Peyer's patch (tissue), 4 donors: ENCODE measurements at regions not wholly inside any gene's neighbourhood (a gene's known extent, or its start where the extent isn't known, plus 50 kb on each side); places are given as distances from the start of the nearest gene placed in this dataset.

ENCODE experiments used
- DNase-seq, 3 donors: peaks; one replicate each; pipeline ENCODE4 v3.0.0-alpha.2; 2017 to 2019
- H3K27ac ChIP-seq, 4 donors: fragments of 200-600 bp; sonication (generic); one replicate each; pipeline ENCODE4 v1.5.1; 2016 to 2019
- H3K27me3 ChIP-seq, 2 donors: fragments of 200-600 bp; sonication (generic); one replicate each; pipeline ENCODE4 v1.5.1; 2019
- H3K36me3 ChIP-seq, 3 donors: fragments of 200-600 bp; sonication (generic); one replicate each; pipeline ENCODE4 v1.5.1; 2016 to 2019
- H3K4me1 ChIP-seq, 4 donors: fragments of 200-600 bp; sonication (generic); one replicate each; pipeline ENCODE4 v1.5.1; 2016 to 2019
- H3K4me3 ChIP-seq, 4 donors: fragments of 200-600 bp; sonication (generic); 1 replicate in 3 of 4; 2 replicates in 1 of 4; pipeline ENCODE4 v1.5.1; 2016 to 2019; ENCODE audit warnings: mild to moderate bottlenecking in 1 of 4
- H3K9me3 ChIP-seq, 4 donors: fragments of 200-600 bp; sonication (generic); one replicate each; pipeline ENCODE4 v1.5.1; 2016 to 2019; ENCODE audit warnings: mild to moderate bottlenecking in 1 of 4
- POLR2A ChIP-seq, 2 donors: fragments of 450-650 bp; IDR thresholded peaks; one replicate each; pipeline ENCODE4 v1.5.1; 2017; ENCODE audit warnings: antibody characterized with exemption in 2 of 2, mild to moderate bottlenecking in 2 of 2, moderate library complexity in 2 of 2
- TF ChIP-seq, protein P1 (sequence below), 6 experiments: fragments of 450-650 bp in 4 of 6; fragments of 200-600 bp in 2 of 6; sonication (generic) in 1 of 6; IDR thresholded peaks; one replicate each; pipeline ENCODE4 v1.5.1; 2017 to 2019; ENCODE audit warnings: antibody characterized with exemption in 6 of 6, mild to moderate bottlenecking in 3 of 6, moderate library complexity in 1 of 6

DNA sequence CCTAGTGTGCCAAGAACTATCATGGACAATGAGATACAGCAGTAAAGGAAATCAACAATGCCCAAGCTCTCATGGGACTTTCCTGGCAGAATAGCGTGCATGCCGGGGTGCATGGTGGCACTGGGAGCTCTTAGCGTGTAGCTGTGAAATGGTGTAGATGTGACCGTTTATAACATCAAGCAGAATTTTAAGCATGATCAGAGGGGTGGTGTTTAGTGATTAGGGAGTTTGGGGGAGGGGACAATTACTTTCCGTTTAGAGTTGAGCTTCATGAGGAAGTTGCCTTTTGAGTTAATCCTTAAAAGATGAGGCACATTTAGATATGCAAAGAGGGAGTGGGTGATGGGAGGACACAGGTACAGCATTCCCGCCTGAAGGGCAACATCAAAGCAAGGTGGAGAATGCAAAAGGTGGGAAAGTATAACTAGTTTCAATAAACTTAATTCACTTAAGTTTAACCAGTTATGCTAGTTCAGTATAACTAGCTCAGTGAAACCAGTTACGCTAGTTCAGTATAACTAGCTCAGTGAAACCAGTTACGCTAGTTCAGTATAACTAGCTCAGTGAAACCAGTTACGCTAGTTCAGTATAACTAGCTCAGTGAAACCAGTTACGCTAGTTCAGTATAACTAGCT lies 661.6 kb downstream of the QKI start:
- Histone ChIP-seq H3K27ac (no peak overlapping the region), H3K9me3 (no peaks in the 10 kb centered on the region), H3K27me3 (no peaks in the 10 kb centered on the region), H3K4me1 (no peaks in the 10 kb centered on the region), H3K4me3 (no peak overlapping the region), H3K36me3 (no peaks in the 10 kb centered on the region)
- TF ChIP-seq, protein P1, sequence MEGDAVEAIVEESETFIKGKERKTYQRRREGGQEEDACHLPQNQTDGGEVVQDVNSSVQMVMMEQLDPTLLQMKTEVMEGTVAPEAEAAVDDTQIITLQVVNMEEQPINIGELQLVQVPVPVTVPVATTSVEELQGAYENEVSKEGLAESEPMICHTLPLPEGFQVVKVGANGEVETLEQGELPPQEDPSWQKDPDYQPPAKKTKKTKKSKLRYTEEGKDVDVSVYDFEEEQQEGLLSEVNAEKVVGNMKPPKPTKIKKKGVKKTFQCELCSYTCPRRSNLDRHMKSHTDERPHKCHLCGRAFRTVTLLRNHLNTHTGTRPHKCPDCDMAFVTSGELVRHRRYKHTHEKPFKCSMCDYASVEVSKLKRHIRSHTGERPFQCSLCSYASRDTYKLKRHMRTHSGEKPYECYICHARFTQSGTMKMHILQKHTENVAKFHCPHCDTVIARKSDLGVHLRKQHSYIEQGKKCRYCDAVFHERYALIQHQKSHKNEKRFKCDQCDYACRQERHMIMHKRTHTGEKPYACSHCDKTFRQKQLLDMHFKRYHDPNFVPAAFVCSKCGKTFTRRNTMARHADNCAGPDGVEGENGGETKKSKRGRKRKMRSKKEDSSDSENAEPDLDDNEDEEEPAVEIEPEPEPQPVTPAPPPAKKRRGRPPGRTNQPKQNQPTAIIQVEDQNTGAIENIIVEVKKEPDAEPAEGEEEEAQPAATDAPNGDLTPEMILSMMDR (IDR thresholded peaks at IDR 0.05): no peak
- TF ChIP-seq POLR2A (IDR thresholded peaks at IDR 0.05): no peak
- DNase-seq: no peak

DNA sequence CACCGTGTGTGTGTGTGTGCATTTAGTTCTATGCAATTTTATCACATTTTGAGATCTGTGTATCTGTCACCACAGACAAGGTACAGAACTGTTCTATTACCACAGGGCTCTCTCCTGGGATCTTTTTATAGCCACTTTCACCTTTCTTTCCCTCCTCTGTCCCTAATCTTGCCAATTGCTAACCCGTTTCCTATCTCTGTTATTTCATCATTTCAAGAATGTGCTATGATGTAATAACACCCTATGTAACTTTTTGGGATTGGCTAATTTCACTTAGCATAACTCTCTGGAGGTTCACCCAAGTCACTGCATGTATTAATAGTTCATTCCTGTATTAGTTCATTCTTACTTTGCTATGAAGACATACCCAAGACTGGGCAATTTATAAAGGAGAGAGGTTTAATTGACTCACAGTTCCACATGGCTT lies 657.7 kb downstream of the QKI start:
- Histone ChIP-seq H3K36me3 (no peaks in the 10 kb centered on the region), H3K4me3 (no peak overlapping the region), H3K9me3 (no peaks in the 10 kb centered on the region), H3K27me3 (no peaks in the 10 kb centered on the region), H3K4me1 (no peaks in the 10 kb centered on the region), H3K27ac (no peak overlapping the region)
- TF ChIP-seq, protein P1 (IDR thresholded peaks at IDR 0.05): no peak
- no peak for TF ChIP-seq POLR2A (IDR thresholded peaks at IDR 0.05)
- no peak for DNase-seq

DNA sequence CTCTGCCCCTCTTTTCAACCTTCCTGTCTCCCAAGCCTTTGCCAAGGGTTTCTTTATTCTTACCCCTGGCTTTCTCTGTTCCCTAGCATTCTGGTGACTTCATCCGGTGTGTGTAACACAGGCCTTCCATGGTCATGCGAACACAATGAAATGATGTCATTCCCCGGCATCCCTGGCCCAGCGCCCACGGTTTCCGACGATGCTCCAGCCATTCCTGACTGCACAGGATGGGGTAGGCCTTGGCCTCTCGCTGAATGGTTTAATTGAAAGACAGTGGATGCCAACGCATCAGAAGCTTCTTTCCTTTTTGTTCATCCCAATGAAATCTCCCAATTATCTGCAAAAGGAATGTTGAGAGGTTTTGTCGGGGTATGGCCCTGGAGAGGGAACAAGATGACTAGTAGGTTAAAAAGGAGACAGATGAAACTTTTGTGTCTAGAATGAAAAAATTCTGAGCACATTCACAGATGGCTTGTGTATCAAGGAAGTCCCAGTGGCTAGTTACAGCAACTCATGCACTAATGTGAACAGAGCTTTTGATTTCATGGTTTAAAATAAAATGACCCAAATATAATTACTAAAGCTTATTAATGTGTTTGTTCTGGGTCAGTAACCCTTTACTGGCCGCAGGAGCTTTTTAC lies 655.0 kb downstream of the QKI start:
- DNase-seq: no peak
- Histone ChIP-seq H3K4me1 (no peaks in the 10 kb centered on the region), H3K36me3 (no peaks in the 10 kb centered on the region), H3K4me3 (no peak overlapping the region), H3K27me3 (no peaks in the 10 kb centered on the region), H3K27ac (no peak overlapping the region), H3K9me3 (no peaks in the 10 kb centered on the region)
- TF ChIP-seq, protein P1 (IDR thresholded peaks at IDR 0.05): no peak
- no peak for TF ChIP-seq POLR2A (IDR thresholded peaks at IDR 0.05)

- H3K27ac ChIP-seq: no peak overlapping the region
- no peaks in the 10 kb centered on the region for H3K36me3 ChIP-seq
- TF ChIP-seq POLR2A (IDR thresholded peaks at IDR 0.05): no peak
- TF ChIP-seq, protein P1 (IDR thresholded peaks at IDR 0.05): no peak
- DNase-seq: no peak
- no peaks in the 10 kb centered on the region for H3K4me1 ChIP-seq
- no peaks in the 10 kb centered on the region for H3K9me3 ChIP-seq
- no peak overlapping the region for H3K4me3 ChIP-seq
- no peaks in the 10 kb centered on the region for H3K27me3 ChIP-seq
Measured at GRCh38 chr6:164068527-164068926, 654.0 kb downstream of the QKI start.

DNA sequence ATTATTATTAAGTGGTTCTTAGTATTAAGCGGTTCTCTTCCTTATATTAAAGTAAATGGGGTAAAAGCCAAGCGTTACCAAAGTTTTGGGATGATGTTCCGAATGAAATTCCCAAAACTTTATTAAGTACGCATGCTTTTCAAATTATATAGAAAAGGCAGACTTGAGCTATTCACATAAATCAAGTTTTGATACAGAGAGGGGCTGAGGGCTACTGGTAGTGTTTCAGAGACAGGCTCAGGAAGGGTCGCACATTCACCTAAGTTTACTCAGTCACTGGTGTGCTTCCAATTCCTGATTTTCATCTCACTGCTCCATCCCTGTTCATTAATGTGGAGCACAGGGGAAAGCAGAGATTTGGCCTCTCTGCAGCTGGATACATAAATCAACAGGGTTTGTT lies 652.2 kb downstream of the QKI start:
- Histone ChIP-seq H3K9me3 (no peaks in the 10 kb centered on the region), H3K36me3 (no peaks in the 10 kb centered on the region), H3K27ac (no peak overlapping the region), H3K4me1 (no peaks in the 10 kb centered on the region), H3K4me3 (no peak overlapping the region), H3K27me3 (no peaks in the 10 kb centered on the region)
- DNase-seq: no peak
- TF ChIP-seq POLR2A (IDR thresholded peaks at IDR 0.05): no peak
- TF ChIP-seq, protein P1 (IDR thresholded peaks at IDR 0.05): no peak
